CD4-positive, alpha-beta T cell treated with Interferon gamma for 1 hour (primary cell): ENCODE measurements at regions not wholly inside any gene's neighbourhood (a gene's known extent, or its start where the extent isn't known, plus 50 kb on each side); places are given as distances from the start of the nearest gene placed in this dataset.
A peak's percentile ranks its signal among the peaks of the same experiment; 100 is the strongest.
"Not testable (repeated sequence)": the region's sequence is repeated elsewhere in the genome, so short reads cannot be mapped to it uniquely, and the experiment has no call there.

Experiments used
- DNase-seq: peaks from one replicate; pipeline ENCODE4 v3.0.0-alpha.2; 2020

DNA sequence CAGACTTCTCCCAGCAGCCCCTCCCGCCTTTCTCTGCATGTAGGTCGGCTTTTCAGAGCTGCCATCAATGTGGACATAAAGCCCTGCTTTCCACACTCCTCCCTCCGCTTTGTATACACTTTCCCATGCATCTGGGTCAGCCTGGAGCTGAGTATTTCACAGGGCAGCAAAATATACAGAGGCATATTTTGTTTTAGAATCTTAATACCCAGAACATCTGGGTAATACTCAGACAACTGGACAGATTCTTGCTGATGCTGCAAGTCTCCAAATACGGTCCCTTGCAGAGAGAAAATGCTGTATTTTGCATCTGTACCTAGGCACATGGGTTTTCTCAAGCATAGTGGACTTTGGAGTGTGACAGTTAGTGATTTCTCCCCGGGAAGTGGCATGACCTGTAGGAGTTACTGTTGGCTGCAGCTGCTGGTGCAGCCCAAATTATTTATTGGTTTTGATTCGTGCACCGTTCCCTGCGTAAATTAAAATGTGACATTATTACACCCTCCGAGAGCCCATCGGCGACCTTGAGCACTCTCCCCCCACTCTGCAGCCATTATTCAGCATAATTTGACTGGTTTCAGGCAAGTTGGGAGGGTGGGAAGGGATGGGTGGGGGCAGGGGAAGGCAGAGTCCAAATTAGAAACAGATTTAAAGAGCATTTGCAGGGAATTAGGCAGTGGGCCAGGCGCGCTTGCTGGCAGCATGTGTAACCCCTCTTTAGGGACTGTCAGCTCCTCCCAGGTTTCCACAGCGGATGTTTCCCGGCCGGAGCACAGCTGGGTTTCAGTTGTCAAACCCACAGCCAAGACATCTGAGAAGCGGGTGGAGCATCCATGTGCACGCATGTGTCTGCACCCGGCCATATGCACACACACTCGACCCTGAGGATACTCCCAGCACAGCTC lies 100.8 kb downstream of the CPN2 start:
- DNase-seq: no peak

DNA sequence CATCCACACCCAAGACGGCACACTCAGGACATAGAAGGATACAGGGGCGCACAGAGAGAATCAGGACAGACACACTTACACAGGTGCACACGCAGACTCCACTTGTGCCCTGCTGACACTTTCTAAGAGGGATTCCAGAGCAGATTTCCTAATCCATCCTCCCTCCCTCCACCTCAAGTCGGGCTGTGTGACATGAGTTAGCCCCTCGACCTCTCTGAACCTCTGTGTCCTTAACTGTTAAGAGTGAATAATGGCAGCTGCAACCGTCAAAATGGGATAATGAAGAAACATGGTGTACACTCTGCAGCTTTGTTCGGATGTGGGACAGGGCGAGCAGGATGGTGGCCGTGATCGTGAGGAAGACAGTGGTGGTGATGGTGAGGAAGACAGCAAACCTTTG lies 100.1 kb downstream of the CPN2 start:
- no peak for DNase-seq

DNA sequence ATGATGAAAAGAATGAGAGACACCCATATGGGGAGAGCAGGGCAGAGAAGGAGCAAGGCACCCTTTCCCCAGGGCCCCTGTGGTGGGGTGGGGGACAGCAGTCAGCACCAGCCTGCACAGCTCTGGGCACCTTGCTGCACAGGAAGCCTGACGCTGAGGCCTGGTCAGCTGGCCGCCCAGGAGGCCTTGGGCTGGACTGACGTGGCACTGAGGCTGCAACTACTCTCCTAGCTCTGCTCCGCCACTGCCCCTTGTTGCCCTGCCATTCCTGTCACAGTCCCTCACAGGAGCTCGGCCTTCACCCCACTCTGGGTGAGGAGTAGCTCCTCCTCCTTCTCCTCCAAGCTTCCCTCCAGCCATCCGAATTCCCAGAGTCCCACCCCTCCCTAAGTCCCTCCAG lies 99.7 kb downstream of the CPN2 start:
- DNase-seq: no peak

DNA sequence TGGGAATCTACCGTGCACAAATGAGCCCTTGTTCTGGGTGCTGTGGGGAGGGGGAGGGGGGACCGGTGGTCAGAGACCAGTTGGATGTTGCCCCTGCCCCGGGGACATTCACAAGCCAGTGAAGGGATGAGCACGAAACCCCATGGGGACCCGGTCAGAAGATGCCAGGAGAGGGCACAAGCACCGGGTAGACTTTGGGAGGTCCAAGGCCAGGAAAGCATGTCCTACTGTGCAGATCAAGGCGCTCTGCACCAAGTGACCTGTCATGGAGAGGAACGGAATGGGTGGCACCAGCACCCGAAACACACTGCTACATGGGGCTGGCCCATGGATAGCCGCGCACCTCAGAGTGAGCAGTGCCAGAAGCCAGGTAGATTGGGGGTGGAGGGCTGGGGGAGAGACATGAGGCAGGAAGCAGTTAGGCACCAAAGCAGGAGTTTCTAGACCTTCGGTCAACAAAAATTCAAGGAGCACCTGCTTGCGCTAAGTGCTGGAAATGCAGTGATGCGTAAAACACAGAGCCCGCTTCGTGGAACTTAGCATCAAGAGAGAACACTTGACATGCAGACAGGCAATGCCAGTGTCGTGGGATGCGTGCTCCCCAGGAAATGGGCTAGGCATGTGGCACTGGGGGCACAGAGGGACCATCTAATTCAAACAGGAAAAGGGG lies 99.1 kb downstream of the CPN2 start:
- no peak for DNase-seq

DNA sequence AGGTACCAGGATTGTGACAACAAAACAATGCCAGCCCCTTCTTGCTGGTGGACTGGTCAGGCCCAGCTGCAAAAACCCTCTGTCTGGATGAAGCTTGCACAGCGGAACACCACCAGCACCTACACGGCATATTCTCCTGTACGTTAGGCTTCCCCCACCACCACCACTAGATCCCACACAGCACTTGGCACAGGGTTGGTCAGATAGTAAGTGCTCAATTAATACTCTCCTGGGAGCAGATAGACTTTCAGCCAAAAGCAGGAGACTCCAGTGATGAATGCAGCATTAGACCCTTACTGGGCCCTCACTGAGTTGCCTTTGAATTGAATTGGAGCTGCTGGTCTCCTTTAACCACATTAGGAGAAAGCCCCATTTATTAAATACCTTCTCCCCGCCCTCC lies 97.9 kb downstream of the CPN2 start:
- no peak for DNase-seq

DNA sequence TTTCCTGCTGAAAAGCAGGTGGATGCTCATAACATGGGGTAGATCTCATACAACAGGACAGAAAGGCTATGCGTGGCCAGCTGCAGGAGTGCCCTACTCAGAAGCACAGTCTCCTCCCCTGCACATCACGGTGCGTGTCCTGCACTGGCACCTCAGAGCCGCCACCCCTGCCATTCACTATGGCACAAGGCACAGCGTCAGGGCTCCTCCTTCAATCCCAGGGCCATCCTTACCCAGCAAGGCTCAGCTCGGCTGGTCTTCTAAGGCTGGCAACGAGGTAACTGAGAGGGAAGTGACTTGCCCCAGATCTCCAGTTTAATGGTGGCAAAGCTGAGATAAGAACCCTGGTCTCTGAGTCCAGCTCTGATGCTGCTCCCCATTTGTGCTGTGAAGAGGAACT lies 97.1 kb downstream of the CPN2 start:
- no peak for DNase-seq

DNA sequence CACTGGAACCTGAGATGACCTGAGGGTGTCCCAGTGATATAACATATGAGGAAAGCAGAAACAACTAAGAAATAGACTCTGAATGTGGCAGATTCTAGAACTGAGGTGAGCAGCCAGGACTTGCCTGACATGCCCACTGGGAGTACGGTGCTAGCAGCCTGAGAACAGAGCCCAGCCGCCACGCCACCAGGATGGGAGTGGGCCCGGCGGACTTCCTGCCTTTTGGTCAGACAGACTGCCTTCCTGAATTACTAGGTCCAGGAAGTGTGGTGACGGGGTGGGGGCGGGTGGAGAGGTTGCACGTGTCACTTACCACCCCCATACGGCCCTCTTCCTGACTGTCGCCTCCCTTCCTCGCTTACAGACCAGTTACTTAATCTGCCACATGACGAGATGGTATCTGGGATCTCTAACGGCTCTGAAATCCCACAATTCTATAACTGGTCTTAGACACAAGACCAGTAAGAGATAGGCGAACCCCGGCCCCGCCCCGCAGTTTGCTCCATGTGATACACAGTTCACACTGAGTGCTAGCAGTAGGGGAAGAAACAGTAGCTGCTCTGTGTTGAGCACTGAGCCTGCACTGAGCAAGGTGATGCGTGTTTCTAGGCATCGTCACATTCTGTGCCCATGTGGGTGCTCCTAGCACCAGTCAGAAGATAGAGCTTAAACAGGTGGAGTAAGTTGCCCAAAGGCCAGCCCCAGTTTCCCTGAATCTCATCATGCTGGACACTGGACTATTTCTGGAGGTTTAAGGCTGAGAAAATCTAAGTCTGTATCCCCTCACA lies 95.7 kb downstream of the CPN2 start:
- peak; percentile 49 for DNase-seq

DNA sequence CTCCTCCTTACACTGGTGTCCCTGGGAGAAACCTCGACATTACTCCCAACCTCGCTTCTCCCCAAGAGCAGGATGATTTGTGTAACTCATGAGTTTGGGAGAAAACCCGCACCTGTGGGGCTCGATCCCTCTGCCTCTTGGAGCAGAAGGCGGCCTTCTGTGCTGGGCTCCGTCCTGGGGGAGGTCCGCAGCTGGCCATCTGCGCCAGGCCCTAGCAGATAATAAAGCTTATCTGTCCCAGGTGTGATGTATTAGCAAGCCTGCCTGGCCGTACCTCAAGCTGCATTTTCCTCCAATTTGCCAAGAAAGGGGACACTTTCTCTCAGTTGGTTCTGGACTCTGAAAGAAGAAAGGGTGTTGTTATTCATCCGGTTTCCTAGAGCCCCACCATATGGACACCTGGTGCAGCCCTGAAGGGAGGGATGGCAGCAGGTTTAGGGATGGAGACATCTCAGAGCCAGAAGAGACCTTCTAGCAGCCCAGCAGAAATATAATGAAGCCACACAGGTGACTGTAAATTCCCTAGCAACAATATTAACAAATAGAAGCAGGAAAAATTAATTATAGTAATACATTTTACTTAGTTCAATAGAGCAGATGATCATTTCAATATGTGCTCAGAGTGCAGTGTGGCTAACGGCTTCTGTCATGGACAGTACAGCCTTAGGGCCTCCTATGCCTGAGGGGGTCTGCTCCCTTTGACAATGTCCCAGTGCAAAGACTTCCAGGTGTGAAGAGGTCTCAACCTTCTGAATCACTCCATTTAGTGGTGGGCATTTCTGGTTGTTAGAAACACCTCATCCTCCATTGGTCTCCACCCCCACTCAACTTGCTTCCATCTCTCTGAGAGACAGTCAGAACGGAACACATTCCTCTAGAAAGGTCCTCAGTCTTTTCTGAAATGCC lies 94.8 kb downstream of the CPN2 start:
- DNase-seq: no peak

DNA sequence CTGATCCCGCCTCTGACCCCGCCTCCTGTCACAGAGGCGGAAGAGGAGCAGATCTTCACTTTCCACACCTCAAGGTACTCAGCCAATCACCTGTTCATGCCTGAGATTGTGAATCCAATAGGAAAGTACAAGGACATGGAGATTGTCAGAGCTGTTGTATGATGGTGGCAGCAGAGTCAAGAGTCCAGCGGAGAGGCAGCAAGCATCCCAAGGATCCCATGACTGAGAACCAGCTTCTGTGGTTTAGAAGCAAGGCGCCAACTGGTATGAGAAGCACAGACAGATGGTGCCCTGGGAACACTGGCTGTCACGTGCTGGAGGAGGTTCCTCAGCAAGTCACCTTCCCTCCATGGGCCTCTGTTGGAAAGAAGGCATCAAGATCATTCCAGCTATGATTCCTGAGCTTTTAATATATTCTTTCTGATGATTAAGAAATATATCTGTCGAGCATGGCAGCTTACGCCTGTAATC lies 93.9 kb downstream of the CPN2 start:
- DNase-seq: no peak

DNA sequence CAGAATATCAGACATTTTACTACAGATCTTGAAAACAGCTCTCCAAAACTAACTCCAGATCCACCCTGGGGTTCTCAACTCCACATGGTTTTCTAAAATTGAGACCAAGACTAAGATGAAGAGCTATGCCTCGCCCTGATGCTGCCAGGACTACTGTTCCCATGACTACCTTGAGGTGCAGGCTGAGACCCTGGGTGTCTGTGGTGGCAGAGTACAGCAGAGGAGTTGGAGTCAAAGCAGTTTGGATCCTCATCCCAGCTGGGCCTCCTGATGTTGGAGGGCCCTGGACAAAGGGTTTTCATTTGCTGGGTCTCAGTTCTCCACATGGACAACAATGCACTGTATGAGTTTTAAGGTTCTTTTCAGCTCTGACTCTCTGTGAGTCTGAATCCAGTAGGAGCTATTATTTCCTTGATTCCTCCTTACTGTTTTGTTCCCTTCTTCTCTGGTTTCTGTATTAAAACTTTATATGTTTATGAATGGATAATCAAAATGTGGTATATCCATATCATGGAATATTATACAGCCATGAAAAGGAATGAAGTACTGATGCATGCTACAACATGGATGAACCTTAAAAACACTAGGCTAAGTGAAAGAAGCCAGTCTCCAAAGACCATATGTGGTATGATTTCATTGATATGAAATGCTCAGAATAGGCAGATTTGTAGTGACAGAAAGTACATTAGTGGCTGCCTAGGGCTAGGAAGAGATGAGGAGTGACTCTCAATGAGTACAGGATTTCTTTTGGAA lies 93.0 kb downstream of the CPN2 start:
- DNase-seq: no peak

DNA sequence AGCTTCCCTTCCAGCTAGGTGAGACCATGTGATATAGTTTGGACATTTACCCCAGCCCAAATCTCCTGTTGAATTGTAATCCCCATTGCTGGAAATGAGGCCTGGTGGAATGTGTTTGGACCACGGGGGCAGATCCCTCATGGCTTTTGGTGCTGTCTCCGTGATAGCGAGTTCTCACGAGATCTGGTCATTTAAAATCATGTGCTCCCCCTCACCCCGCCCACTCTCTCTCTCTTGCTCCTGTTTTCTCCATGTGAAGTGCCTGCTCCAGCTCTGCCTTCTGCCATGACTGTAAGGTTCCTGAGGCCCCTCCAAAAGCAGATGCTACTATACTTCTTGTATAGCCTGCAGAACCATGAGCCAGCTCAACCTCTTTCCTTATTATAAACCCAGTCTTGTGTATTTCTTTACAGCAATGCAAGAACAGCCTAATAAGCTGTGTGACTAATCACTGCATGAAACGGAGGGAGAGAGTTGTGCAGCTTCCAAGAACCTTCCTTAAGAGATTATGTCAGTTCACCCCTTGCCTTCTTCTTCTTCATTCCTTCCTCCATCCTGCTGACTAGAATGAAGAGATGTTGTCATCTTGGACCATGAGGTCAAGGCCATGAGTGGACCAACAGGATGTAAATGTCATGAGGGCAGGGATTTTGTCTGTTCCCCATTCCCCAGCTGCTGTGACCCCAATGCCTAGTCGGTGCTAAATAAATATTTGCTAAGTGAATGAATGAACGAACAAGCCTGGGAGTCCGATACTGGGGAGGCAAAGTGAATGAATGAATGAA lies 91.0 kb downstream of the CPN2 start:
- DNase-seq: no peak

DNA sequence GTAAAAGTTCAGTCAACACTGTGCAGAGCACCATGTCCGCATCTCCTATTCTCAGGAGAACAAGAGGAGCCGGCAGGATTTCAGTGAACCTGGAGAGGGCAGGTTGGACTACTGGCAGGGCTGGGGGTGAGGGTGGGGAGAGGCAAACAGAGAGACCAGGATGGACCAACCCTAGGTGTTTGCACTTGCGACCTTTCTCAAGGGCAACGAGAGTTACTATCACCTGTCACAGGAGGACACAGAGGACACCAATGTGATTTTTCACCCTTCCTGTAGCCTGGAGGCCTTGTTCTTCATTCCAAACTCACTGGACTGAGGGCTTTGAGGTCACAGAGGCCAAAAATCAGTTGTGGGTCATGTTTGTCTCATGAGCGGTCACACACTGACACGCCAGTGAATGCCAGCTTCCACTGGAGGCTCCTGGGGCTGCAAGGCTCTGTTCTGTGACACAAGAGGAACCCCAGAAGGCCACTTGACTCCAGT lies 89.5 kb downstream of the CPN2 start:
- no peak for DNase-seq

DNA sequence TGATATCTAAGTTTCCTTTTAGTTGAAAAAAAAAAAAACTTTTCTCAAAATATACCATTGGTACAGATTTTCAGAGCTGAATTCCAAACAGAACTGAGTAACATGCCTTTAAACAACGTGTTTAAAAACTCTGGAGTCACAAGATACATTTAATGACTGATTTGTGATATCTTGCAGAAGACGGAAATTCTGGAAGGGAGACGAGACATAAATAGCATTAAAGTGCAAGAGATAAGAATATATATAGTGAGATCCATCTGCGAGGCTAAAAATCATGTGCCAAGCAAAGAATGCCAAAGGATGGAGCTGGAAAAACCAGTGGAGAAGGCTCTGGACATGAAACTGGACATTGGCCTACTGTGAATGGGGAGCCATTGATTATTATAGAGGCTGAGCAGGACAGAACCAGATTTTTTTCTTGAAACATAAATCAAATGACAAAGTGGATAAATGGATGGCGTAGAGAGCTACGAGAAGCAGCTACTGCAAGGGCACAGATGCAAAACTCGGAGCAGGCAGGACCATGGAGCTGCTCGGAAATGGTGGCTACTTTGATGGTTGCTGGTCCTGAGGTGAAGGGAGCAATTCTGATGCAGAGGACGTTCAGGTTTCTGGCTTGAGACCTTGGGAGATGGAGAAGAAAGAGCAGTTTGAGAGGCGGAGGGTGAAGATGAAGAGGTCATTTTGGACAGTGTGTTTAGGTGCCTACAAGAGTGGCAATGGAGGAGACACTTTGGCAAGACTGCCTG lies 88.8 kb downstream of the CPN2 start:
- no peak for DNase-seq

DNA sequence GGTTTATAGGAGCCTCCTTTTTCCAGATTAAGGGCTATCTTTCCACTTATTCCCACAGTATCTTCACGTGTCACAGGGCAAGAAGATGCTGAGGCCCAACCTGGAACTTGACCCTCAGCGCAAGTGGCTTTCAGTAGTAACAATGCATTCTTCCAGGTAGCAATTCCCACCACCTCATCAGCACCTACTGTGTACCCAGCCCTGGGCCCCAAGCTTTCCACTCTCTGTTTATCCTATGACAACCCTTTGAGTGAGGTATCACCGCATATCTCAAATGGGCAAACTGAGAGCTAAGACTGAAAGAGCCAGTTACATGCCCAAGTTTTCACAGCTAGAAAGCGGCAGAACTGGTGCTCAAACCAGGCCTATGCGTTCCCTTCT lies 88.2 kb downstream of the CPN2 start:
- DNase-seq: no peak

DNA sequence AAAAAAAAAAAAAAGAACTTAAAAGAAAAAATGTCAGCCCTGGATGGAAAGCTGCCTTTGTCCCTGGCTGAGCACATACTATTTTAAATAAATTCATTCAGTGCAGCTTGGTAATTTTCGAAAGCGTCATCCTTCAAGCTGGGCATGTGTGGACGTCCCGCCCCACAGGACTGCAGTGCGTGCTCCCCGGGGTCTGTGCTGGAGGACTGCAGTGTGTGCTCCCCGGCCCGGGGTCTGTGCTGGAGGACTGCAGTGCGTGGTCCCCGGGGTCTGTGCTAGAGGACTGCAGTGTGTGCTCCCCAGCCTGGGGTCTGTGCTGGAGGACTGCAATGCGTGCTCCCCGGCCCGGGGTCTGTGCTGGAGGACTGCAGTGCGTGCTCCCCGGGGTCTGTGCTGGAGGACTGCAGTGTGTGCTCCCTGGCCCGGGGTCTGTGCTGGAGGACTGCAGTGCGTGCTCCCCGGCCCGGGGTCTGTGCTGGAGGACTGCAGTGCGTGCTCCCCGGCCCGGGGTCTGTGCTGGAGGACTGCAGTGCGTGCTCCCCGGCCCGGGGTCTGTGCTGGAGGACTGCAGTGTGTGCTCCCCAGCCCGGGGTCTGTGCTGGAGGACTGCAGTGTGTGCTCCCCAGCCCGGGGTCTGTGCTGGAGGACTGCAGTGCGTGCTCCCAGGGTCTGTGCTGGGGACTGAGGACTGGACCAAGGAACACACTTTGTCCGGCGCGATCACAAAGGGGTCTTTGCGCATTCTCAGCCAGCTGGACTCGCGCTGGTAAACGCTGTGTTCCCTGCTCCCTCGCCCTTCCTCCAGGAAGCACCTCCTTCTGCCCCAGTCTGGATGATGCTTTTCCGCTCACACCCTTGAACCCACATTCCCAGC lies 86.3 kb downstream of the CPN2 start:
- not testable (repeated sequence) for DNase-seq

DNA sequence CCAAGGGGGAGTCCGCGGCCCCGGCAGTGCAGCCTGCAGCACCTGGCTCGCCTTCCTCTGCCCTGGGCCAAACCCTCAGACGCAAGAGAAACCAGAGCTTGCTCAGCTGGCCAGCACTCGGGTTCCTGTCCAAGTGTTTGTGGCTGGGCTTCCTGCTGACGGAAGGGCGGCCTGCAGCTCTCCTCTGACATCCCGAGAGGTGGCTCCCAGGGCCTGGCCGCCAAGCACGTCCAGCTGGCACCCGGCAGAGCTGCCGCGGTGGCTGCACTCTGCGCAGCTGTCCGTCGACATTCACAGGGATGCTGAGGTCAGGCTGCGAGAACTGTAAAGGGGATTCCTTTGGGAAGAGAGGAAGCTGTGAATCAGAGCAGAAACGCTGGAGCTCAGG lies 85.6 kb downstream of the CPN2 start:
- no peak for DNase-seq

DNA sequence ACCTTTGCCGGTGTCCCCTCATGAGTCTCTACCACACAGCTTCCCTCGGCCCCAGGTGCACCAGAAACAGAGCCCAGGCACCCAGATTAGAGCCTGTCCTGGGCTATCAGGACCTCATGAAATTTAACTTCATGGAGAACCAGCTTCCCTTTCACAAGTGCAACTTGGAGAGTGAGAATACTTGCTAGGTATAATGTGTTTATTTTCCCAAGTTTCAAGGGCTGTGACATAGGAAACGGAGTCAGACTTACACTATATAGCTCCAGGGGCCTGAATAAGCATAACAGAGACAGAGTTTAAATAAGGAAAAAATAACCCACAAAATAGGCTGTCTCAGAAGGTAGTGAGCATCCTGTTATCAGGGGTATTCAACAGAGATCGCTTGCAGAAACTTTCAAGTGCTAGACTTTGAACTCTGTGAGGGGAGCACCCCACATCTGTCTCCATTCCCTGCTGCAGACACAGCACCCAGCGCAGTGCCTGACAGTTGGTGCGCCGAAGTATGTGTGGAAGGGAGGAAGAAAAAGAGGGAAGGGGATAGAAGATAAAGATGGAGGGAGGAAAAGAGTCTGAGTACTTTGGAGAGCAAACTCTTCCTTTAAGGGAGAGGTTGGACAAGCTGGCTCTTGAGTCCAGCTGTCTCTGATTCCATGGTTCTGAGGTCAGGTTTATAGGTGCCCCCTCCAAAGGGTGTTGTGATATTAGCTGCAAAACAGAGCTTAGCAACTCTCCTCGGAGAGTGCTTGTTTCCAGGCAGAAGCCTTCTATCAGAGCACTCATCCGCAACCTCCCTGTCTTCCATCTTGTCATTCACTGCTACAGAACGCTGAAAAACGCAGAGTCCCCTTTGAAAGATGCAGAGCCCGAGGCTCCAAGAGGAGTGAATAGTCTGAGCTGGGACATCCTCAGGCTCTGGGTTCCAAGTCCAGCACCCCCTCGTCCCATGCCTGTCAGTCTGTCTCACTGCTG lies 84.8 kb downstream of the CPN2 start:
- no peak for DNase-seq
